Ishikawa (cell line): ENCODE measurements at regions not wholly inside any gene's neighbourhood (a gene's known extent, or its start where the extent isn't known, plus 50 kb on each side); places are given as distances from the start of the nearest gene placed in this dataset.

Experiments used
- CEBPB ChIP-seq: IDR thresholded peaks from 2 replicates; pipeline ENCODE4 v1.6.1; 2012
- EGR1 ChIP-seq: IDR thresholded peaks from 2 replicates; pipeline ENCODE4 v1.6.1; 2012
- EP300 ChIP-seq: IDR thresholded peaks from 2 replicates; pipeline ENCODE4 v1.6.1; 2012; ENCODE audit warnings: borderline replicate concordance
- RAD21 ChIP-seq: IDR thresholded peaks from 2 replicates; pipeline ENCODE4 v1.6.1; 2012; ENCODE audit warnings: low read depth
- TAF1 ChIP-seq: IDR thresholded peaks from 2 replicates; pipeline ENCODE4 v1.6.1; 2012; ENCODE audit warnings: low read depth, mild to moderate bottlenecking
- TEAD4 ChIP-seq: IDR thresholded peaks from 2 replicates; pipeline ENCODE4 v1.6.1; 2012
- YY1 ChIP-seq: IDR thresholded peaks from 2 replicates; pipeline ENCODE4 v1.6.1; 2012; ENCODE audit warnings: low read depth
- TF ChIP-seq, protein P1 (sequence below): IDR thresholded peaks from 2 replicates; pipeline ENCODE4 v1.6.1; 2012

DNA sequence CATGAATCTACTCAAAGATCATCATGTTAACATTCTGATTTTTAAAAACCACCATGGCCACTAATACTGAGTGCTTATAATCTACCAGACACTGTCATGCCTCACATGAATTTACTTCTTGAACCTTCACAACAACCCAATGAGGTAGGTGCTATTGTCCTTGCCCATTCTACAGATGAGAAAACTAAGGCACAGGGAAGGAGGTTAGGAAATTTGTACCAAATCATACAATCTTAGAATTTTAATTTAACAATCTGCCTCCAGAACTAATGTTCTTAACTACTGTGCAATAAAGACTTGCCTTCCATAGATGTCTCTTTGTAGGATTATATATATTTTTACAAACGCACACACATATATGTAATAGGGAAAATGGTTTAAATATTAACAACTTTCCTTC lies 269.5 kb downstream of the ALDH8A1 start:
- TF ChIP-seq EGR1 = no peak
- no peak for TF ChIP-seq TEAD4
- TF ChIP-seq CEBPB = no peak
- no peak for TF ChIP-seq EP300
- TF ChIP-seq RAD21 = no peak
- no peak for TF ChIP-seq TAF1
- TF ChIP-seq YY1 = no peak
- TF ChIP-seq, protein P1, sequence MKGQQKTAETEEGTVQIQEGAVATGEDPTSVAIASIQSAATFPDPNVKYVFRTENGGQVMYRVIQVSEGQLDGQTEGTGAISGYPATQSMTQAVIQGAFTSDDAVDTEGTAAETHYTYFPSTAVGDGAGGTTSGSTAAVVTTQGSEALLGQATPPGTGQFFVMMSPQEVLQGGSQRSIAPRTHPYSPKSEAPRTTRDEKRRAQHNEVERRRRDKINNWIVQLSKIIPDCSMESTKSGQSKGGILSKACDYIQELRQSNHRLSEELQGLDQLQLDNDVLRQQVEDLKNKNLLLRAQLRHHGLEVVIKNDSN = no peak
